Glutamatergic neuron (in vitro differentiated cells): ENCODE measurements at regions not wholly inside any gene's neighbourhood (a gene's known extent, or its start where the extent isn't known, plus 50 kb on each side); places are given as distances from the start of the nearest gene placed in this dataset.

ENCODE experiments used
- DNase-seq: peaks from one replicate; pipeline ENCODE4 v3.0.0; 2022
- H3K27ac Mint-ChIP-seq: one replicate; pipeline ENCODE4 v1.8.0; 2020; ENCODE audit warnings: mild to moderate bottlenecking, mixed read lengths, inconsistent platforms; ENCODE audit not compliant: unreplicated experiment
- H3K27me3 Mint-ChIP-seq: one replicate; pipeline ENCODE4 v1.8.0; 2020; ENCODE audit warnings: mild to moderate bottlenecking, moderate library complexity, mixed read lengths, inconsistent platforms; ENCODE audit not compliant: unreplicated experiment
- H3K36me3 Mint-ChIP-seq: one replicate; pipeline ENCODE4 v1.8.0; 2020; ENCODE audit warnings: mild to moderate bottlenecking, mixed read lengths, inconsistent platforms; ENCODE audit not compliant: unreplicated experiment
- H3K4me1 Mint-ChIP-seq: one replicate; pipeline ENCODE4 v1.8.0; 2020; ENCODE audit warnings: mild to moderate bottlenecking, low read depth, mixed read lengths, inconsistent platforms; ENCODE audit not compliant: unreplicated experiment
- H3K4me3 Mint-ChIP-seq: one replicate; pipeline ENCODE4 v1.8.0; 2020; ENCODE audit warnings: mild to moderate bottlenecking, mixed read lengths, inconsistent platforms; ENCODE audit not compliant: unreplicated experiment
- H3K9me3 Mint-ChIP-seq: one replicate; pipeline ENCODE4 v1.8.0; 2020; ENCODE audit warnings: mild to moderate bottlenecking, moderate library complexity, mixed read lengths, inconsistent platforms; ENCODE audit not compliant: unreplicated experiment
- CTCF ChIP-seq: fragments of 200-600 bp; sonication (generic); IDR thresholded peaks from one replicate; pipeline ENCODE4 v1.5.0; 2021; ENCODE audit not compliant: partially characterized antibody, unreplicated experiment

- H3K9me3 Mint-ChIP-seq = no peaks in the 10 kb centered on the region
- no peak overlapping the region for H3K27ac Mint-ChIP-seq
- no peaks in the 10 kb centered on the region for H3K36me3 Mint-ChIP-seq
- no peaks in the 10 kb centered on the region for H3K27me3 Mint-ChIP-seq
- H3K4me3 Mint-ChIP-seq = no peak overlapping the region
- H3K4me1 Mint-ChIP-seq = no peaks in the 10 kb centered on the region
- DNase-seq = no peak
- no peak for TF ChIP-seq CTCF
Observed at GRCh38 chr13:92984151-92984550, 242.5 kb upstream of the GPC6 start.

DNA sequence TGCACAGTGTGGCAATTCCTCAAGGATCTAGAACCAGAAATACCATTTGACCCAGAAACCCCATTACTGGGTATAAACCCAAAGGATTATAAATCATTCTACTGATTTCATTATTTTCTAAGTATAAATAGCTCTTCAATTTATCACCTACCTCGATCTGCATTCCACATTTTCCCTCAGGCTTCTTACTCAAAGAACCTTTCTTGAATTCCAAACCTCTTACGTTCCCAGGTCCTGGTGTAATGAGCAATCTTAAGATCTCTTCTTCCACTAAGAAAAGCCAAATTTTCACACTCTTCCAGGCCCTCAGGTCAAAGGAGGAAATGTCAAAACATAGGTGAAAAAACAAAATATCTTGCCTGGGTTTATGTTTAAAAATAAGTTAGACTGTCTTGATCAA lies 237.3 kb upstream of the GPC6 start:
- no peak overlapping the region for H3K4me3 Mint-ChIP-seq
- no peak for DNase-seq
- H3K36me3 Mint-ChIP-seq = no peaks in the 10 kb centered on the region
- no peaks in the 10 kb centered on the region for H3K4me1 Mint-ChIP-seq
- TF ChIP-seq CTCF = no peak
- H3K27me3 Mint-ChIP-seq = no peaks in the 10 kb centered on the region
- H3K27ac Mint-ChIP-seq = no peak overlapping the region
- H3K9me3 Mint-ChIP-seq = no peaks in the 10 kb centered on the region

DNA sequence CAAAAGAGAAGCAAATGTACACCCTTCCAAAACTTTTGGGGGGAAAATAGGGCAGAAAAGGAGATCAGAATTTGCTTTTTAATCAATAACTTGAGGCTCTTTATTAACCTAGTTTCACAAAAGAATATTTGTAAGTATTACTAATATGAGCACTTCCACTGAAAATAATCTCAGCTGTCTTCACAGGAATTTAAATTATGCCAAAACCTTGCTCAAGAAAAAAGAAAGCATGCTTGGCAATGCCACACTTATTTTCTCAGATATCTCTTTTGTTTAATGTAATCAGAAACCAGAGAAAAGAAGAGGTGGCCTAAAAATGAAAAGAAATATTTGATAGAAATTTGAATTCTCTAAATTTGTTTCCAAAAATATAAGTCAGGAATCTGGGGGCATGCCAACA lies 234.9 kb upstream of the GPC6 start:
- TF ChIP-seq CTCF = no peak
- no peaks in the 10 kb centered on the region for H3K4me1 Mint-ChIP-seq
- DNase-seq = no peak
- no peaks in the 10 kb centered on the region for H3K27me3 Mint-ChIP-seq
- H3K4me3 Mint-ChIP-seq = no peak overlapping the region
- H3K36me3 Mint-ChIP-seq = no peaks in the 10 kb centered on the region
- no peak overlapping the region for H3K27ac Mint-ChIP-seq
- H3K9me3 Mint-ChIP-seq = no peaks in the 10 kb centered on the region

DNA sequence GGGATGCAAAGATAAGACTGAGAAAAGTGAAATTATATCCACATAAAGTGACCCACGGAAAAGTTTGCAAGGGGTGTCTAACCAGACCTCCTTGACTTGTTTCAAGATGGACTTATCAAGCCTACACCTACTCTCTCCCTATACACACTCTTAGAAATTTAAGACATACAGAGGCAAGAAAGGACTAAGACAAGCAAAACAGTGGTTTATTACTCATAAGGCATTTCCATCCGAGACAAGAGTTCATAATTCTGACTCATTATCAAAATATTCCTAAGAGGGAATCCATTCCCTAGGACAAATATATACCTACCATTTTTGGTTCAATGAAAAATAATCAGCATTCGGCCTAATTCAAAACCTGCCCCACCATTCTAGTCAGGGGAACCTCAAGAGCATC lies 232.6 kb upstream of the GPC6 start:
- H3K36me3 Mint-ChIP-seq = no peaks in the 10 kb centered on the region
- H3K4me3 Mint-ChIP-seq = no peak overlapping the region
- no peaks in the 10 kb centered on the region for H3K4me1 Mint-ChIP-seq
- H3K9me3 Mint-ChIP-seq = no peaks in the 10 kb centered on the region
- H3K27me3 Mint-ChIP-seq = peaks cover 2% of the 10 kb centered on the region
- no peak for DNase-seq
- no peak for TF ChIP-seq CTCF
- no peak overlapping the region for H3K27ac Mint-ChIP-seq

DNA sequence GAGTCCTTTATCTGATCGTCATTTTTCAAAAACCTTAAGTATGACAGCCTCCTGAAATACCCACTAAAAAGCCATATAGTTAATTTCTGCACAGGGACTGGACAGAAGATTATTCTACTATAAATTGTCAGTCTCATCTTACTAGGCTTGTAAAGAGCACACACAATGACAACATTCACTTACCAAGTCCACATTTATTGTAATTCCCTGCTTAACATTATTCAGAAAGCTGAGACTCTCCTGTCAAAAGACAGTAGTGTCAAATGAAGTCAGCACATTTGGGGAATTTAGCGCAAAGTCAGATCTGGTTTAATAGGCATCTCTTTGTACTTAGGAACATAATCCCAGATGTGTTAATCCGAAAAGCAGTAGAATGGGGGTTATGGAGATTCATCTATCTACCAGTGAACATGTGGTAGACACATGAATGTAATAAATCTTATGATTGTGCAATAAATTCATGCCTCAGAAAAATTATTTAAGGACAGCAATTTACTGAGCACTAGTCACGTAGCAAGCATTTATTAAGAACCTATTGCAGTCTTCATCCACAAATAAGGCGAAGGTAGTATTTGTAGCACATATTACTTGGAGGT lies 224.6 kb upstream of the GPC6 start:
- no peak for DNase-seq
- no peaks in the 10 kb centered on the region for H3K36me3 Mint-ChIP-seq
- H3K9me3 Mint-ChIP-seq = peaks cover 1% of the 10 kb centered on the region
- no peak for TF ChIP-seq CTCF
- no peak overlapping the region for H3K27ac Mint-ChIP-seq
- H3K4me3 Mint-ChIP-seq = no peak overlapping the region
- H3K4me1 Mint-ChIP-seq = no peaks in the 10 kb centered on the region
- H3K27me3 Mint-ChIP-seq = peaks cover 2% of the 10 kb centered on the region
